H9 (cell line): ENCODE measurements at regions not wholly inside any gene's neighbourhood (a gene's known extent, or its start where the extent isn't known, plus 50 kb on each side); places are given as distances from the start of the nearest gene placed in this dataset.

Experiments
- DNase-seq: peaks from one replicate; pipeline ENCODE4 v3.0.0-alpha.2; 2017
- H2AFZ ChIP-seq: one replicate; pipeline ENCODE4 v1.6.1; 2013; ENCODE audit warnings: mild to moderate bottlenecking, low read length, control low read depth, moderate library complexity
- H2AK5ac ChIP-seq: 2 replicates; pipeline ENCODE4 v1.6.1; 2013; ENCODE audit warnings: low read length, control low read depth, mixed read lengths; ENCODE audit not compliant: insufficient read length
- H2BK120ac ChIP-seq: one replicate; pipeline ENCODE4 v1.6.1; 2013; ENCODE audit warnings: low read depth, mild to moderate bottlenecking, low read length, control low read depth, inconsistent platforms; ENCODE audit not compliant: poor library complexity, severe bottlenecking
- H2BK12ac ChIP-seq: 2 replicates; pipeline ENCODE4 v1.6.1; 2013; ENCODE audit warnings: low read length, control low read depth, mixed read lengths, low read depth; ENCODE audit not compliant: insufficient read length
- H2BK15ac ChIP-seq: 2 replicates; pipeline ENCODE4 v1.6.1; 2013; ENCODE audit warnings: low read depth, low read length, control low read depth
- H2BK20ac ChIP-seq: one replicate; pipeline ENCODE4 v1.6.1; 2013; ENCODE audit warnings: low read depth, mild to moderate bottlenecking, low read length, control low read depth, inconsistent platforms; ENCODE audit not compliant: poor library complexity, severe bottlenecking
- H2BK5ac ChIP-seq: 2 replicates; pipeline ENCODE4 v1.6.1; 2013; ENCODE audit warnings: low read length, control low read depth, mixed read lengths; ENCODE audit not compliant: insufficient read length
- H3K14ac ChIP-seq: 2 replicates; pipeline ENCODE4 v1.6.1; 2013; ENCODE audit warnings: low read length, control low read depth; ENCODE audit not compliant: insufficient read depth
- H3K18ac ChIP-seq: 2 replicates; pipeline ENCODE4 v1.6.1; 2013; ENCODE audit warnings: low read depth, mild to moderate bottlenecking, mixed read lengths, low read length, control low read depth; ENCODE audit not compliant: insufficient read length
- H3K23ac ChIP-seq: 2 replicates; pipeline ENCODE4 v1.6.1; 2013; ENCODE audit warnings: low read length, control low read depth, mixed read lengths, low read depth; ENCODE audit not compliant: insufficient read length
- H3K23me2 ChIP-seq: 2 replicates; pipeline ENCODE4 v1.6.1; 2013; ENCODE audit warnings: low read depth, mild to moderate bottlenecking, mixed read lengths, low read length, control low read depth; ENCODE audit not compliant: insufficient read length, poor library complexity, severe bottlenecking
- H3K27ac ChIP-seq: 2 replicates; pipeline ENCODE4 v1.5.1; 2013; ENCODE audit warnings: low read length, control low read depth, mixed read lengths, low read depth; ENCODE audit not compliant: insufficient read length
- H3K27me3 ChIP-seq: 2 replicates; pipeline ENCODE4 v1.6.1; 2013; ENCODE audit warnings: low read length, control low read depth, inconsistent platforms; ENCODE audit not compliant: insufficient read depth
- H3K4ac ChIP-seq: 2 replicates; pipeline ENCODE4 v1.6.1; 2013; ENCODE audit warnings: low read depth, mild to moderate bottlenecking, control low read depth, inconsistent platforms, low read length, moderate library complexity
- H3K4me1 ChIP-seq: 2 replicates; pipeline ENCODE4 v1.6.1; 2013; ENCODE audit warnings: low read length, control low read depth, inconsistent platforms; ENCODE audit not compliant: insufficient read depth
- H3K4me2 ChIP-seq: 2 replicates; pipeline ENCODE4 v1.6.1; 2013; ENCODE audit warnings: low read length, control low read depth, mixed read lengths; ENCODE audit not compliant: insufficient read length, insufficient read depth
- H3K56ac ChIP-seq: 2 replicates; pipeline ENCODE4 v1.6.1; 2013; ENCODE audit warnings: low read depth, mild to moderate bottlenecking, mixed read lengths, low read length, control low read depth; ENCODE audit not compliant: insufficient read length
- H3K79me1 ChIP-seq: 2 replicates; pipeline ENCODE4 v1.6.1; 2013; ENCODE audit warnings: low read depth, mild to moderate bottlenecking, moderate library complexity, low read length, control low read depth, inconsistent platforms; ENCODE audit not compliant: insufficient read depth, poor library complexity, severe bottlenecking
- H3K79me2 ChIP-seq: 2 replicates; pipeline ENCODE4 v1.6.1; 2013; ENCODE audit warnings: low read length, control low read depth, inconsistent platforms; ENCODE audit not compliant: insufficient read depth
- H3K9ac ChIP-seq: 2 replicates; pipeline ENCODE4 v1.6.1; 2013; ENCODE audit warnings: low read length, control low read depth, mixed read lengths; ENCODE audit not compliant: insufficient read length; ENCODE audit errors: extremely low read depth
- H3K9me3 ChIP-seq: one replicate; pipeline ENCODE4 v1.6.1; 2013; ENCODE audit warnings: low read depth, low read length, inconsistent platforms; ENCODE audit not compliant: control insufficient read depth
- H3T11ph ChIP-seq: one replicate; pipeline ENCODE4 v1.6.1; 2013; ENCODE audit warnings: mild to moderate bottlenecking, low read length, control low read depth, inconsistent platforms
- H4K20me1 ChIP-seq: one replicate; pipeline ENCODE4 v1.6.1; 2013; ENCODE audit not compliant: control insufficient read depth, insufficient read length, insufficient read depth
- H4K5ac ChIP-seq: 2 replicates; pipeline ENCODE4 v1.6.1; 2013; ENCODE audit warnings: low read depth, mild to moderate bottlenecking, mixed read lengths, low read length, control low read depth; ENCODE audit not compliant: insufficient read length
- H4K8ac ChIP-seq: replicated peaks from 2 replicates; pipeline ENCODE4 v1.6.1; 2013; ENCODE audit warnings: low read length, control low read depth, mixed read lengths, low read depth; ENCODE audit not compliant: insufficient read length
- H4K91ac ChIP-seq: 2 replicates; pipeline ENCODE4 v1.6.1; 2013; ENCODE audit warnings: low read depth, mild to moderate bottlenecking, moderate library complexity, mixed read lengths, low read length, control low read depth; ENCODE audit not compliant: insufficient read length
- H3K27ac Mint-ChIP-seq, 3 experiments: 2 replicates in 2 of 3; 3 replicates in 1 of 3; pipeline ENCODE4 v1.8.0; 2020 to 2021; ENCODE audit warnings: mixed read lengths in 3 of 3, mild to moderate bottlenecking in 1 of 3, moderate library complexity in 1 of 3
- H3K27me3 Mint-ChIP-seq: 2 replicates; pipeline ENCODE4 v1.8.0; 2021; ENCODE audit warnings: low read depth, mild to moderate bottlenecking, moderate library complexity, mixed read lengths
- H3K36me3 Mint-ChIP-seq, 3 experiments: 2 replicates in 2 of 3; 3 replicates in 1 of 3; pipeline ENCODE4 v1.8.0; 2020 to 2021; ENCODE audit warnings: low read depth in 3 of 3, mixed read lengths in 3 of 3; ENCODE audit not compliant: insufficient read depth in 1 of 3
- H3K4me1 Mint-ChIP-seq, 2 experiments: 2 replicates each; pipeline ENCODE4 v1.8.0; 2020; ENCODE audit warnings: mixed read lengths in 2 of 2
- H3K4me3 Mint-ChIP-seq, 2 experiments: 2 replicates in 1 of 2; 3 replicates in 1 of 2; pipeline ENCODE4 v1.8.0; 2020 to 2021; ENCODE audit warnings: mild to moderate bottlenecking in 2 of 2, mixed read lengths in 2 of 2, moderate library complexity in 1 of 2
- H3K9me3 Mint-ChIP-seq, 2 experiments: 2 replicates in 1 of 2; 3 replicates in 1 of 2; pipeline ENCODE4 v1.8.0; 2020; ENCODE audit warnings: mild to moderate bottlenecking in 2 of 2, mixed read lengths in 2 of 2, moderate library complexity in 1 of 2
- WGBS: extraction: QIAGEN DNeasy Blood & Tissue Kit; methylation state at CpG from one replicate; pipeline ENCODE4 v1.1.7; 2013; ENCODE audit warnings: missing lambda C conversion rate, low lambda C conversion rate, mixed read lengths; ENCODE audit not compliant: insufficient read length; ENCODE audit errors: extremely low coverage; 5-methylcytosine and 5-hydroxymethylcytosine counted together
- TF ChIP-seq, protein P1 (sequence below): fragments of 200-600 bp; sonication (generic); conservative IDR thresholded peaks from 3 replicates; pipeline ENCODE4 v1.8.0; 2021; ENCODE audit warnings: antibody characterized with exemption, mild to moderate bottlenecking

DNA sequence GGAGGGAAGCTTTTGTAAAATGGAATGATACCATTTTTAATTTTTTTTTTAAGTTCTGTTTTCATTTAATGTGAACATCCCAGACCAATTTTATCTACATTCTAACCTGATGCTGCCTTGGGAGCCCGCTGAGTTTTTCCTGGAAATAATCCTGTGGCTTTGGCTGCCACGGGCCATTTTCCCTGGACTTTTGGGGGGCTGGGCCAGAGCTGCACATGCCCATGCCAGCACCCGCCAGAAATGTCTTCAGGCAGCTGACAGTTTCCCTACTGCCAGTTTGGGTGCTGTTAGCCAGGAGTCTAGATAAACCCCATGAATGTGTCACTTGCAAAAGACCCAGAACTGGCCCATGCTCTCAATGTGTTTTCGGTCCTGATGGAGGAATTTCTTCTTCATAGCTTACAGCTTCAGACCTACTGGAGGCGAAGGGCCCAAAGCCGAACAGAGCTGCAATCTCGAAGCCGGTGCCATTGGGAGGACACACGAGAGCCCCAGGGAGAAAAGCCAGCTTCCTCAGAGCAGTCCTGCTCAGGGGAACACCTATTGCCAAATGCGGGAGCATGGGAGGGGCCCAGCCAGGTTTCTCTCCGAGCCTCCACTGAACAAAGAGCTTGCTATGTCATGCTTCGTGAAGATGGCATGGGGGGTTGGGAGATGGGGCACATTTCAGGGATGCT is 444.2 kb upstream of the MKI67 start:
- Mint-ChIP-seq H3K27ac (peak overlapping the region in 1 of 3 experiments; percentile 40; a peak in 1 of 7 replicates), H3K4me1 (peaks cover 10 to 19% of the 10 kb centered on the region in 2 experiments), H3K36me3 (no peaks in the 10 kb centered on the region), H3K9me3 (no peaks in the 10 kb centered on the region), H3K4me3 (no peak overlapping the region), H3K27me3 (peaks cover 5% of the 10 kb centered on the region)
- Histone ChIP-seq H3K4ac (no peak overlapping the region), H4K91ac (no peak overlapping the region), H4K5ac (no peak overlapping the region), H3K27ac (no peak overlapping the region), H4K20me1 (no peaks in the 10 kb centered on the region), H3T11ph (no peak overlapping the region), H3K4me2 (no peak overlapping the region), H3K56ac (no peak overlapping the region), H3K9me3 (no peaks in the 10 kb centered on the region), H3K27me3 (no peaks in the 10 kb centered on the region), H4K8ac (no peak overlapping the region), H3K23me2 (no peaks in the 10 kb centered on the region), H3K79me2 (no peaks in the 10 kb centered on the region), H3K79me1 (no peaks in the 10 kb centered on the region), H3K18ac (no peak overlapping the region), H3K23ac (no peak overlapping the region), H2BK20ac (no peak overlapping the region), H2AK5ac (no peak overlapping the region), H3K4me1 (no peaks in the 10 kb centered on the region), H2BK5ac (no peak overlapping the region), H2BK120ac (no peak overlapping the region), H3K14ac (no peak overlapping the region), H2BK12ac (no peak overlapping the region), H2BK15ac (no peak overlapping the region), H2AFZ (no peak overlapping the region), H3K9ac (no peak overlapping the region)
- TF ChIP-seq, protein P1, sequence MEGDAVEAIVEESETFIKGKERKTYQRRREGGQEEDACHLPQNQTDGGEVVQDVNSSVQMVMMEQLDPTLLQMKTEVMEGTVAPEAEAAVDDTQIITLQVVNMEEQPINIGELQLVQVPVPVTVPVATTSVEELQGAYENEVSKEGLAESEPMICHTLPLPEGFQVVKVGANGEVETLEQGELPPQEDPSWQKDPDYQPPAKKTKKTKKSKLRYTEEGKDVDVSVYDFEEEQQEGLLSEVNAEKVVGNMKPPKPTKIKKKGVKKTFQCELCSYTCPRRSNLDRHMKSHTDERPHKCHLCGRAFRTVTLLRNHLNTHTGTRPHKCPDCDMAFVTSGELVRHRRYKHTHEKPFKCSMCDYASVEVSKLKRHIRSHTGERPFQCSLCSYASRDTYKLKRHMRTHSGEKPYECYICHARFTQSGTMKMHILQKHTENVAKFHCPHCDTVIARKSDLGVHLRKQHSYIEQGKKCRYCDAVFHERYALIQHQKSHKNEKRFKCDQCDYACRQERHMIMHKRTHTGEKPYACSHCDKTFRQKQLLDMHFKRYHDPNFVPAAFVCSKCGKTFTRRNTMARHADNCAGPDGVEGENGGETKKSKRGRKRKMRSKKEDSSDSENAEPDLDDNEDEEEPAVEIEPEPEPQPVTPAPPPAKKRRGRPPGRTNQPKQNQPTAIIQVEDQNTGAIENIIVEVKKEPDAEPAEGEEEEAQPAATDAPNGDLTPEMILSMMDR, result no peak
- no peak for DNase-seq
- WGBS, result no CpG with 5 or more reads among the region's 12 CpGs
